GM12873 (cell line): ENCODE measurements at regions not wholly inside any gene's neighbourhood (a gene's known extent, or its start where the extent isn't known, plus 50 kb on each side); places are given as distances from the start of the nearest gene placed in this dataset.

Source experiments
- TF ChIP-seq, protein P1 (sequence below): IDR thresholded peaks from 2 replicates; pipeline ENCODE4 v1.5.1; 2012; ENCODE audit warnings: low read depth, mild to moderate bottlenecking, moderate library complexity, low read length, control low read depth; ENCODE audit not compliant: insufficient read depth; ENCODE audit errors: missing control alignments

DNA sequence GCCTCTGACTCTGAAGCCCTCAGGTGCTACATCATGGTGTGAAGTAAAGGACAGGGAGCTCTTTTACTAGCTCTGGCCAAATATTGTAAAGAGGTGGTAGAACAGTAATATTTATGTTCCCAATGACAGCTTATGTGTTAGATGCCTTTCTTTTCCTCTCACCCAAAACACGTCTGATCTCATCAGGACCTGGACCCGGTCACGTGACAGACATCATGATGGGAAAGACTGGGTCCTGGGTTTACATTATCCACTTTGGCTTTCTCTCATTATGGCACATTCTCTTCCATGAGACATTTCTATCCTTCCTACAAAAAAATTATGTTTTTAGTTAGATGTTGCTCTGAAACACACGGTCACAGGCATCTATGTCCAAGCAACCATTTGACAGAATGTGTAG is 548.7 kb upstream of the CDH7 start:
- TF ChIP-seq, protein P1, sequence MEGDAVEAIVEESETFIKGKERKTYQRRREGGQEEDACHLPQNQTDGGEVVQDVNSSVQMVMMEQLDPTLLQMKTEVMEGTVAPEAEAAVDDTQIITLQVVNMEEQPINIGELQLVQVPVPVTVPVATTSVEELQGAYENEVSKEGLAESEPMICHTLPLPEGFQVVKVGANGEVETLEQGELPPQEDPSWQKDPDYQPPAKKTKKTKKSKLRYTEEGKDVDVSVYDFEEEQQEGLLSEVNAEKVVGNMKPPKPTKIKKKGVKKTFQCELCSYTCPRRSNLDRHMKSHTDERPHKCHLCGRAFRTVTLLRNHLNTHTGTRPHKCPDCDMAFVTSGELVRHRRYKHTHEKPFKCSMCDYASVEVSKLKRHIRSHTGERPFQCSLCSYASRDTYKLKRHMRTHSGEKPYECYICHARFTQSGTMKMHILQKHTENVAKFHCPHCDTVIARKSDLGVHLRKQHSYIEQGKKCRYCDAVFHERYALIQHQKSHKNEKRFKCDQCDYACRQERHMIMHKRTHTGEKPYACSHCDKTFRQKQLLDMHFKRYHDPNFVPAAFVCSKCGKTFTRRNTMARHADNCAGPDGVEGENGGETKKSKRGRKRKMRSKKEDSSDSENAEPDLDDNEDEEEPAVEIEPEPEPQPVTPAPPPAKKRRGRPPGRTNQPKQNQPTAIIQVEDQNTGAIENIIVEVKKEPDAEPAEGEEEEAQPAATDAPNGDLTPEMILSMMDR, result no peak

DNA sequence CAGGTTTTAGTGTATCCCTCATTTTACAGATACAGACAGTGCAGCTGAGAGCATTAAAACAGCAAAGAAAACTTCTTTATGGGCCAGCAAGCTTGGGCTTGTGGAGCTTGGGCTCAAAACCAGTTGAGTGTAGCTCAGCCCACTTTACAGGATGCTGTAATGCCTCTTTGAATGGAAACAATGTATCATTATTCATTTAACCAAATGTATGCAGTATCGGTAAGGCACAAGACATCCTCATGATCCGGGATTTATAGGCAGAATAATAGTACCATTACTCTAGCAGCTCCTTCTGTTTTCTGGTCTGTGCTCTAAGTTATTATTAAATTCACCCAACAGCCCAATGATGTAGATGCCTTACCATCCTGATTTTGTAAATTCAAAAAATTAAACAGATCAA is 575.1 kb upstream of the CDH7 start:
- TF ChIP-seq, protein P1, result no peak

DNA sequence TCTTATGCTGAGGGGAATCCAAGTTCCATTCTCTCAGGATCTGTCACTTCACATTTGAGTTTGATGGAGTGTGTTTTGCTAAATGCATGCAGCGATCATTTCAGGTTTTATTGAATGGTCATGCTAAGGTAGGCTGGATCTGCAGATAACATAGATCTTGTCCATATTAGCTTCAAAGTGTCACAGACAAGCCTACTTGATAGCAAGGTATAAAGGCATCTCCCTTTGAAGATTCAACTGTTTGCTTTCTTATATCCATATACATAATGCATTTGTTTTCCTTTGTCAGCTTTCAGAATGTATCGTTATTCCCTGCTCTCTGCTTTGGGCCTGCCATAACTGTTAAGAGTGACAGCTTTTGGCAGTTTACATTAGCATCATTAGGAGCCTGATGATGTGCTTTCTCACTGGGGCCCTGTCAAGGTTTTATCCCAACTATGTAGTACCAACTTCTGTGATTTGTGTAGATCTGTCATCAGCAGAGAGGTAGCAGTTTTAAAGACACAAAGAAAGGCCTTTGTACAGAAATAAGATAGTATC is 604.3 kb upstream of the CDH7 start:
- TF ChIP-seq, protein P1, result no peak

DNA sequence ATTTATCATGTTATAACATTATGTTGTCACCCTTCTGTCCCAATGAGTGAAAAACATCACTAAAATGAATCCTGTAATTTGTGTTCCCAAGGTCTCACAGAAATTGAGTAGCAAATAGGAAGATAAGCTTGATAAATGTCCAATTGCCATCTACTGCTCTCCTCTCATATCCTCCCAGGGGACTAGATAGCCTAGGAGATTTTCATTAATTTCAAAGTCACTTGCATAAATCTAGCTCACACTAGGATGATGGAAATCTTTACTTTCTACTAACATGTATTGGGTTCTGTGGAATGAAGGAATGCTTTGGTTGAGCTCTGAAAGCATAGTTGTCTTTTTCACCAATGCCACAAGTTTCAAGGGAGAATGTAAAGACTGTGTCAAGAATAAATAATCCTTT is 605.5 kb upstream of the CDH7 start:
- TF ChIP-seq, protein P1, result no peak

DNA sequence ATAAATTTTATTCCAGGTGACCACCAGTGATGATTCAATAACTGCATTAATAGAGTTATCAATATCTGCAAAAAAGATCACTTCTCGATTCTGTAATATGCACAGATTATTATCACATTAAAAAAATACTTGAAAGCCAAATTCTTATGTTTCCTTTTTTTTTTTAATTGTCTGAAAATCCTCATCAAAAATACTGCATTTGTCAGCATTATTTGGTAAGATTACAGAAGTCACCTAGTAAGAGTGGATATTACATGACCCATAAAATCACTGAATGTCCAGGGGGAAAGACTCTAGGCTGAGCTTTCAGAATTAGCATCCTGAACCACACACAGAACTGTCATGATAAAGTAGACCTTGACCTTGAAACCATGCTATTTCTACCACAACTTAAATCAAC is 617.2 kb upstream of the CDH7 start:
- TF ChIP-seq, protein P1, result no peak

DNA sequence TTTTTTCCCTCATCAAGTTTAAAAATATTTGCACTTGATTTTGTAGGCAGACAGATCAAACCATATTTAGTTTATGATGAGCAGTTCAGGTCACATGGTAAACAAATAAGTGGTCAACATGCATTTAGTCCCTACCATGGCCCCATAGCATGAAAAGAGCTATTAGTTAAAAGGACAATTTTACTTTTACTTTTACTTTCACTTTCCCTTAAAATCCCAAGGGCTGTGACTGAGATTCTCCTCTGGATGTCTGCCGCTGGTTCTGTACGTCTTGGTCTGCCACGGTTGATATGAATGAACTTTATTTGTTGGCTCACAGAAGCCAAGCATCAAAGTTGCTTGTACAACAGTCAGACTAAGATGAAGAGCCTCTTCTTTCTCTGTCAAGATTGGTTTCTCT is 626.2 kb upstream of the CDH7 start:
- TF ChIP-seq, protein P1, result no peak

DNA sequence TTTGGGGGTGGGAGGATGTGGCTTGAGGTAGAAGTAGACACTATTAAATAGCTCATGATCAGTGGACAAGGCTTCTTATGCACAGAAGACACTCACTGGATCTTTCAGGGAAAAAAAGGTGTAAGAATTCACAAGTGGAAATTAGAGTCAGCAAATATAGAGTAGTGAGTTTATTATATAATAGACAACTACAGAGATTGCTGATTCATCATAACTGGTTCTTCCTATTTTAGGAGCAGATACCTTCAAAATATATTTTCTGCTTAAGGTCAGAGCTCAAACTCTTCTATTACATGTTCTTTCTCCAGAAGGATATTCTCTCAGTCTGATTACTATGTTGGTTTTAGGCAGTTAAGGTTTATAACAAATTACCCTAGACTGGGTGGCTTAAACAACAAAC is 646.9 kb upstream of the CDH7 start:
- TF ChIP-seq, protein P1, result no peak
